Hematopoietic multipotent progenitor cell (in vitro differentiated cells): ENCODE measurements at regions not wholly inside any gene's neighbourhood (a gene's known extent, or its start where the extent isn't known, plus 50 kb on each side); places are given as distances from the start of the nearest gene placed in this dataset.
"Not testable (repeated sequence)": the region's sequence is repeated elsewhere in the genome, so short reads cannot be mapped to it uniquely, and the experiment has no call there.

Experiments used
- DNase-seq, 3 donors: peaks; one replicate each; pipeline ENCODE4 v3.0.0-alpha.2; 2011 to 2015; ENCODE audit warnings: low read depth in 2 of 3, low spot score in 2 of 3

GRCh38 chr10:35776557-35776956 is 134.5 kb upstream of the FZD8 start:
- not testable (repeated sequence) for DNase-seq

DNA sequence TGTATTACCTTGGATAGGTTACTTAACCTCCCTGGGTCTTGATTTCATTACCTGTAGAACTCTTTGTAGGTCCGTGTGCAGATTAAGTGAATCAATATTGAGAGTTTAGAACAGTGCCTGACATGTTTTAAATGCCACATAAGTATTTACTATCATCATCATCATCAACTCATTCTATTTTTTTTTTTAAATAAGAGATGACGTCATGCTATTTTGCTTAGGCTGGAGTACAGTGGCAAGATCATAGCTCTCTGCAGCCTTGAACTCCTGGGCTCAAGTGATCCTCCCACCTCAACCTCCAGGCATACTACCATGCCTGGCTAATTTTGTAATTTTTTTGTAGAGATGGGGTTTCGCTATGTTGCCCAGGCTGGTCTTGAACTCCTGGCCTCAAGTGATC is 132.0 kb upstream of the FZD8 start:
- no peak for DNase-seq

- DNase-seq, result no peak
Measured at GRCh38 chr10:35770817-35771355, 128.8 kb upstream of the FZD8 start.

DNA sequence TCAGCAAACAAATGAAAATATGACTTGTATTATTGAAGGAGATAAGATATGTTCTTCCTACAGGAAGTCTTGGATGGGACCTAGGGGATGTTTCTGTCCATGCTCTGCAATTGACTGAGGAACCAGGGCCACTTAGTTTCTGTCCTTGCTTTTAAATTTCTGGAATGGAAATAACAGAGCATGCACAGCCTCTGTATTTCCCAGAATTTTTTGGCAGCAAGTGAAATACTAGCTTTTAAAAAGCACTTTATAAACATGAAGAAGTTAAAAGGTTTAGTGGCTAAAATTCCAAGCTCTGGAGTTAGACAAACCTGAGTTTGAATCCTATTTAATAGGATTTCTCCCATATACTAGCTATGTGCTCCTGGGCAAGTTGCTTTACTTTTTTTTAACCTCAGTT is 127.7 kb upstream of the FZD8 start:
- DNase-seq, result no peak

DNA sequence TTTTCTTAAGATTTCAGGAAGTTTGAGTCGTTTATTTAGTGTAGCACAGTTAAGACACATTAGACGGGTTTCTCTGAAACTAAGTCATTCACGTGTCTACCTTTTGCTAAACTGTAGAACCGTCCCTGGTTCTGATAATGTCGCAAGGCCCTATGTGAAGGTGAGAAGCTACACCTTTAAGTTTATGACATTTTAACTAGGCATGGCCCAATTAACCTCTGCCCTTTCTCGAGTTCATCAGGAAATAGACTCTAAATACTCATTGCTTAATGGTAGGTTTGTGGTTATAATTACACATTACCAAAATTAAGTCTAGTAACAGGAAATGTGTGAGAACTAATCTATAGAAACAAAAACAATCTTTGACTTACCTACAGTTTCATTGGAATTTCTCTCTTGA is 126.6 kb upstream of the FZD8 start:
- DNase-seq, result no peak

GRCh38 chr10:35768011-35768410 is 125.9 kb upstream of the FZD8 start:
- DNase-seq, result no peak

DNA sequence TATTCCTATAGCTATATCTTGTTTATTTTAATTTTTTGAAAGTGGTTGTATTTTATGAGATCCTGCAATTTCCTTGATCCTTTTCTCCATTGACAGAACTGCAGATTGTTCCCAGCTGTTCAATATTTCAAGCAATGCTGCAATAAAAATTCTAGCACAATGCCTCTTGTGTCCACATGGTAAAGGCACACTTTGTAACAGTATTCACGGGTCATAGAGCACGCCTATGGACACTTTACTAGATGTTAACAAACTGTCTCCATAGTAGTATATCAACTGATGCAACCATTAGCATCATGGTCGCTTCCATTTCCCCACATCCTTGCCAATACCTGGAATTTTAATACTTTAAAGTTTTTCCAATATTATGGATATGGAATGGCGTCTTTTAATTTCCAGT is 123.9 kb upstream of the FZD8 start:
- no peak for DNase-seq

DNA sequence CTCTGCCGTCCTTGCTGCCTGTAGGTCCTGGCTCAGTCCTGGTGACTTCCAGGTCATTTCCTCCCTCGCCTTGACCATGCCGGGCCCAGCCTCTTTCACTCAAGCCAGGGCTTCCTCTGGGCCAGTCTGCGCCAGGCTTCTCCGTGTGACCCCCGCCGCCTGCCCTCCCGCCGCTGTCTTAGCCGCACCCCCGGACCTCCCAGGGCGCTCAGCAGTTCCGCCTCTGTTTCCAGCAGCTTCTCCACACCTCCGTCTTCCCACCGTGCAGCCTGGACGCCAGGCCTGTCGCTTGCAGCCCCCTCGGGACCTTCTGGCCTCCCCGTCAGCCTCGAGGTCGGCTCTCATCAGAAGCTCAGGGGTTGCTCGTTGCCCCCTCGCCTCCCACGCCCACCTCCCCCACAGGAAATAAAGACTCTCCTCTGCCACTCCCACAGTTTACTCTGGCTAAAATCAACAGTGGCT is 123.0 kb upstream of the FZD8 start:
- no peak for DNase-seq

DNA sequence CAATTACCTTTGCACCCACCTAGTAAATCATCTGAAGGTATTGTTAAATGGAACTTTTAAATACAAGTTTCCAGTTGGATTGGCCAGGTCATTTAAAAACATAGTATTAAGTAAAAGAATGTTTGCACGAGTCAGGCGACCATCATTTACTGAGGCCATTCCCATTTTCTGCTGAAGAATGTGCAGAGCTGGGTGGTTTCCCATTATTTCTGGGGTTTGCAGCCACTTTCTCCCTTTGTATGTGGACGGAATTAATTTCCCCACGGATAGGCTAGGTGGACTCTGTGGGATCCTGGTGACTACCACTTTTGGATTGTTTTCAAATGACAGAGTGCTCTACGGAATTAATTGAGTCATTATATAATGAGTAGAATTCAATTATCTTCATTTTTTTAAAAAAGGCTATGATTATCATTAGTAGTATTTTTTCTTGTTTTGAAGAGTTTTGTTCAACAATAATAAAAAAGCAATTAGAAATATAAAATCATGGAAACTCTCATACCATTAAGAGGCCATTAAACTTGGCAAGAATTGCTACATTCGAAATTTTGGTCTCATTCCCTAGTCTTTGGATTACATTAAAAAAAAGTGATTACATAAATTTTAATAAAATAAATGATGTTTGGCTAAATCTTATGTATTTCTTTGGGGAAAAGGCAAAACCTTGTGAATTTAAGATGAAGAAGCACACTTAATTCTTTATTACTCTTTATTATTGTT is 120.4 kb upstream of the FZD8 start:
- DNase-seq, result no peak

- DNase-seq, result no peak
Measured at GRCh38 chr10:35758076-35758475, 116.0 kb upstream of the FZD8 start.

GRCh38 chr10:35754519-35754918 is 112.4 kb upstream of the FZD8 start:
- DNase-seq, result no peak

DNA sequence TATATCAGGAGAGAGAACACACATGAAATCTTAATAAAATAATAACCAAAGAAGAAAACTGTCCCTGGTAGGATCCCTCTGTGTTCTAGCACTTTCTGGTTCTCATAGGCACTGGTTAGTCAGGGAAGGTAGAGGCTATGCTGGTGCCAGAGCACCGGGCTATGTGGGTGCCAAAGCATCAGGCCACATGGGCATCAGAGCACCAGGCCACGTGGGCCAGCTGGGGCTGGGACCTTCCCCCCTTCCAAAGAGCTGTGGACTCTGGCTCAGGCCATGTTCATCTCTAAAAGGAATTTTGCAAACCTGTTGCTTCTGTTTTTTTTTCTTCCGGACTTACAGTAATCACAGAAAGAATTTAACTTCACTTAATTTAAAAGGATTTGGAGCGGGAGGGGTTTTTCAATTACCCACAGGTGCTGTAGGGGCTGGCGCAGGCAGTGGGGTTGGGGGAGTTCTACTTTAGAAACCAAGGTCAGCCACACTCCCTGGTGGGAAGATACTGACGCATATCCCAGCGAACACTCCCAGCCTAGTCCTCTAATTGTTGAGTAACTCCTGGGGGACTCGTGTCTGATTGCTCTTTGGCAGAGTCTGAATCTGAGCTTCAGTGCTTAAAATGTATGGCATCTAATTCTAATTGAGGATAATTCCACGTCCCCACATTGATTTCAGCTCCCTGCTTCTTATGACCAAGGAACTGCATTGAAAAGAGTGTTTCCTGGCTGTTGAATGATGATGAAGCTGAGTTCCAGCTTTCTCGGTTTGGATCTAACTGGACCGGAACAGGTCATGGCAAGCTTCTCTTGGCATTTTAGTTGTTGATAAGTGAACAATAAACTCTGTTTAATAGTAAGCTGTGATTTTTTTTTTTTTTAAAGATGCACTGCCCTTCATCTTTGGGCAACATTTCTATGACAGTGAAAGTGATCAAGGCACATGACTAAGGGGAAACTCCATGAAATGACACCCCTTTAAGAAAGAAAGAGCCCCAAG is 110.7 kb upstream of the FZD8 start:
- DNase-seq, result no peak

DNA sequence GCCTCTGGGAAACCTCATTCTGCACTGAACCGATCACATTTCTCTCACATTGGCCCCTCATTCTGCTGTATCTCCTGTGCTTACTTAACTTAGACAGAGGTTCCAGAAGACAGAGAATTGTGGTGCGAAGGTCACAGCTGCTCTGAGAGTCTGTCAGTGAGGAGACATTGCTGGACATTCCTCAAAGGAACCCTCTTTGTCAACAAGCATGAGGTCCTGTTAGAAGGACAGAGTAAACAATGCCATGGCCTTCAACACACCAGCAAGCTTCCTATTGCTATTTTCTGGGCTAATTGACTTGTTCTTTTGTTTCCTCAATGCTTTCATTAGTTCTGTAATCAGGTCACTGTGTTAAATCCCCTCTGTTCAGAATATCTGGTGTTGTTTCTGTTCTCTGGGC is 109.3 kb upstream of the FZD8 start:
- DNase-seq, result no peak

DNA sequence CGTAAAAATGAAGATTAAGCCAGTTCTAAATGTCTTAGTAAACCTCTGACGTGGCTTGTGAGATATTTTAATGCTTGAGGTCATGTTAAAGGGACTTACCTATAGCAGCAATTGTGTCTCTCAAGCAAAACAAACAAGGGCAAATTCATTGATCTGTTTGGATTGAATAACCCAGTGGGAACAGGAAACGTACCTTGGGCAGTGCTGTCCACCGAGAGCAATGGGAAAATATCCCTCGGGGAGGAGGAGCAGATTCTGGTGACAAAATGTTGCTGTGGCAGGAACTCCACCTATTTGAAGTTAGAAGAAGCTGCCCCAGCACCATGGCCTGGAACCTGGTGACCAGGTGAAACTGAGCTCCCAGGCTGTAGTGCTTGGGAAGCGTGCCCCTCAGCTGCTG is 107.1 kb upstream of the FZD8 start:
- no peak for DNase-seq

- DNase-seq, result no peak
Measured at GRCh38 chr10:35745617-35746403, 103.7 kb upstream of the FZD8 start.

GRCh38 chr10:35743851-35744250 is 101.8 kb upstream of the FZD8 start:
- DNase-seq, result no peak

- no peak for DNase-seq
Measured at GRCh38 chr10:35743351-35743750, 101.3 kb upstream of the FZD8 start.

- DNase-seq, result no peak
Measured at GRCh38 chr10:35739998-35740397, 97.9 kb upstream of the FZD8 start.

GRCh38 chr10:35735412-35735811 is 93.3 kb upstream of the FZD8 start:
- DNase-seq, result no peak

- DNase-seq, result no peak
Measured at GRCh38 chr10:35731828-35732227, 89.7 kb upstream of the FZD8 start.

GRCh38 chr10:35728341-35728740 is 86.2 kb upstream of the FZD8 start:
- no peak for DNase-seq
